SK-N-MC (cell line): ENCODE measurements at regions not wholly inside any gene's neighbourhood (a gene's known extent, or its start where the extent isn't known, plus 50 kb on each side); places are given as distances from the start of the nearest gene placed in this dataset.

Experiments
- DNase-seq: peaks from one replicate; pipeline ENCODE4 v3.0.0-alpha.2; 2011; ENCODE audit warnings: low read depth, low spot score
- H3K27ac ChIP-seq: fragments of 200-600 bp; sonication (generic); 2 replicates; pipeline ENCODE4 v1.5.1; 2016; ENCODE audit warnings: mixed run types
- H3K36me3 ChIP-seq: fragments of 200-600 bp; sonication (generic); 2 replicates; pipeline ENCODE4 v1.6.1; 2017; ENCODE audit warnings: antibody characterized with exemption, low read length, mixed read lengths; ENCODE audit not compliant: insufficient read depth
- H3K4me3 ChIP-seq: fragments of 200-600 bp; sonication (generic); 2 replicates; pipeline ENCODE4 v1.5.1; 2016
- H3K9ac ChIP-seq: fragments of 200-600 bp; sonication (generic); 2 replicates; pipeline ENCODE4 v1.8.0; 2017; ENCODE audit warnings: mixed run types, mixed read lengths; ENCODE audit not compliant: insufficient read length
- H3K9me3 ChIP-seq: fragments of 200-600 bp; sonication (generic); 2 replicates; pipeline ENCODE4 v1.6.1; 2017; ENCODE audit warnings: low read depth, mild to moderate bottlenecking, antibody characterized with exemption, low read length, moderate library complexity, mixed read lengths
- EZH2 ChIP-seq: fragments of 200-600 bp; sonication (generic); IDR thresholded peaks from one replicate; pipeline ENCODE4 v1.6.1; 2017; ENCODE audit warnings: antibody characterized with exemption
- FOXP2 ChIP-seq: optimal IDR thresholded peaks from 2 replicates; pipeline ENCODE3; 2011; ENCODE audit warnings: mild to moderate bottlenecking, moderate library complexity; ENCODE audit not compliant: insufficient read depth; ENCODE audit errors: extremely low read length, control extremely low read depth
- POLR2AphosphoS5 ChIP-seq: IDR thresholded peaks from 2 replicates; pipeline ENCODE4 v1.6.1; 2012; ENCODE audit warnings: mild to moderate bottlenecking, low read depth, low read length, borderline replicate concordance

GRCh38 chr2:2530334-2530733 lies 199.3 kb upstream of the MYT1L start:
- no peak for TF ChIP-seq POLR2AphosphoS5
- TF ChIP-seq EZH2: no peak
- TF ChIP-seq FOXP2: no peak
- H3K9me3 ChIP-seq: no peaks in the 10 kb centered on the region
- no peak for DNase-seq

GRCh38 chr2:2528846-2529245 lies 197.8 kb upstream of the MYT1L start:
- DNase-seq: no peak
- no peaks in the 10 kb centered on the region for H3K9me3 ChIP-seq
- H3K36me3 ChIP-seq: no peaks in the 10 kb centered on the region
- no peak overlapping the region for H3K4me3 ChIP-seq
- TF ChIP-seq FOXP2: no peak
- no peak for TF ChIP-seq POLR2AphosphoS5
- TF ChIP-seq EZH2: no peak
- no peak overlapping the region for H3K27ac ChIP-seq
- no peak overlapping the region for H3K9ac ChIP-seq

More at GRCh38 chr2:2530334-2530733, 199.3 kb upstream of the MYT1L start:
- H3K27ac ChIP-seq: no peak overlapping the region
- H3K9ac ChIP-seq: no peak overlapping the region
- no peak overlapping the region for H3K4me3 ChIP-seq
- H3K36me3 ChIP-seq: no peaks in the 10 kb centered on the region

GRCh38 chr2:2527148-2527547 lies 196.1 kb upstream of the MYT1L start:
- DNase-seq: no peak
- TF ChIP-seq FOXP2 (no peak), POLR2AphosphoS5 (no peak), EZH2 (no peak)
- Histone ChIP-seq H3K9ac (no peak overlapping the region), H3K9me3 (no peaks in the 10 kb centered on the region), H3K4me3 (no peak overlapping the region), H3K36me3 (no peaks in the 10 kb centered on the region), H3K27ac (no peak overlapping the region)

DNA sequence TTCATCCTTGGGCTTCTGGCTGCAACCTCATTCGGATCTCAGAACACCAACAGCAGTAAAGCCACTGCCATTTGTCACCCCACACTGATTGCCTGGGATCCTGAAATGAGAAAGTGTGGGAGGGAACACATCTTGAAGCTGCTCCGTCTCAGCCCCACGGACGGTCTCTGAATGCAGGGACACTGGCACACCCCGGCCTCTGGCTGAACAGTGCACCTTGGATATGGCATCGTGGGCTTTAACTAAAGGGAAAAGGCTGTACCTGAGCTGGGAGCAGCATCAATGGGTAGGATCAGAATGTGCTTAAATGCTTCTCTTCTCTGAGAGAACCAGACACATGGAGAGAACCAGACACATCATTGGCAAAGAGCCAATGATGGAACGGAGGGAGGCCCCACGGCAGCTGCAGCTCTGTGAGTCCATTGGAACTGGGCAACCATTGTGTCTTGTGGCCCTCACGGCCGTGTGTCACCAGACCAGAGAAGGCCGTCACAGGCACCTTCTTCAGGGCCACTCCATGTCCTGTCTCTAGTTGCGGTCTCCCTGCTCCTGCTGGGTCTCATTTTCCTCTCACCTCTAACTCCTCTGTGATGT lies 193.4 kb upstream of the MYT1L start:
- no peaks in the 10 kb centered on the region for H3K36me3 ChIP-seq
- H3K27ac ChIP-seq: no peak overlapping the region
- TF ChIP-seq FOXP2 (no peak), EZH2 (no peak), POLR2AphosphoS5 (no peak)
- no peak overlapping the region for H3K9ac ChIP-seq
- no peak overlapping the region for H3K4me3 ChIP-seq
- no peak for DNase-seq
- no peaks in the 10 kb centered on the region for H3K9me3 ChIP-seq

GRCh38 chr2:2523461-2524347 lies 192.6 kb upstream of the MYT1L start:
- DNase-seq: no peak
- no peak for TF ChIP-seq FOXP2
- no peak for TF ChIP-seq POLR2AphosphoS5
- no peak for TF ChIP-seq EZH2
- H3K4me3 ChIP-seq: no peak overlapping the region
- no peaks in the 10 kb centered on the region for H3K36me3 ChIP-seq
- no peaks in the 10 kb centered on the region for H3K9me3 ChIP-seq
- H3K27ac ChIP-seq: no peak overlapping the region
- H3K9ac ChIP-seq: no peak overlapping the region

- TF ChIP-seq POLR2AphosphoS5 (no peak), EZH2 (no peak), FOXP2 (no peak)
- no peak for DNase-seq
- no peak overlapping the region for H3K27ac ChIP-seq
- H3K4me3 ChIP-seq: no peak overlapping the region
- H3K9ac ChIP-seq: no peak overlapping the region
- H3K9me3 ChIP-seq: no peaks in the 10 kb centered on the region
- H3K36me3 ChIP-seq: no peaks in the 10 kb centered on the region
Observed at GRCh38 chr2:2520401-2520811, 189.3 kb upstream of the MYT1L start.

DNA sequence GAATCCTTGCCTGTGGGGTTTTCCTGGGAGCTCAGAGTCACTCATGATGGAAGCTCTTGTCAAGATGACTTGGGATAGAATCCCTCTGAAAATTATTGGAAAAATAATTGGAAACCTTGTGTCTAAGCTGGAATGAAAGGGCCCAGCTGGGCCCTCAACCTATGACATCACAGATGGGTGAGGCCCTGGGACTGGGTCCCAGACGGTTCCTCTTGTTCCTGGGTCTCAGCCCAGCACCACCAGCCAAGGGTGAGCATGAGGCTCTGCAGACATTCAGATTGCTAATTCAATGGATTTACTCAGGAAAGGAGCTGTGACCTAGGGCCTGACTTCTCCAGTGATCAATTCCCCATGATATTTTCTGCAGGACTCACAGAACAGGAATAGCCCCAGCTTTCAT lies 188.3 kb upstream of the MYT1L start:
- DNase-seq: no peak
- no peaks in the 10 kb centered on the region for H3K9me3 ChIP-seq
- TF ChIP-seq EZH2 (no peak), FOXP2 (no peak), POLR2AphosphoS5 (no peak)
- H3K36me3 ChIP-seq: no peaks in the 10 kb centered on the region
- H3K27ac ChIP-seq: no peak overlapping the region
- H3K4me3 ChIP-seq: no peak overlapping the region
- no peak overlapping the region for H3K9ac ChIP-seq

- H3K4me3 ChIP-seq: no peak overlapping the region
- no peak overlapping the region for H3K9ac ChIP-seq
- no peaks in the 10 kb centered on the region for H3K9me3 ChIP-seq
- TF ChIP-seq EZH2 (no peak), POLR2AphosphoS5 (no peak), FOXP2 (no peak)
- H3K27ac ChIP-seq: no peak overlapping the region
- H3K36me3 ChIP-seq: no peaks in the 10 kb centered on the region
- DNase-seq: no peak
Observed at GRCh38 chr2:2517399-2517798, 186.3 kb upstream of the MYT1L start.
